ENCODE measurements at regions not wholly inside any gene's neighbourhood (a gene's known extent, or its start where the extent isn't known, plus 50 kb on each side); places are given as distances from the start of the nearest gene placed in this dataset.

DNA sequence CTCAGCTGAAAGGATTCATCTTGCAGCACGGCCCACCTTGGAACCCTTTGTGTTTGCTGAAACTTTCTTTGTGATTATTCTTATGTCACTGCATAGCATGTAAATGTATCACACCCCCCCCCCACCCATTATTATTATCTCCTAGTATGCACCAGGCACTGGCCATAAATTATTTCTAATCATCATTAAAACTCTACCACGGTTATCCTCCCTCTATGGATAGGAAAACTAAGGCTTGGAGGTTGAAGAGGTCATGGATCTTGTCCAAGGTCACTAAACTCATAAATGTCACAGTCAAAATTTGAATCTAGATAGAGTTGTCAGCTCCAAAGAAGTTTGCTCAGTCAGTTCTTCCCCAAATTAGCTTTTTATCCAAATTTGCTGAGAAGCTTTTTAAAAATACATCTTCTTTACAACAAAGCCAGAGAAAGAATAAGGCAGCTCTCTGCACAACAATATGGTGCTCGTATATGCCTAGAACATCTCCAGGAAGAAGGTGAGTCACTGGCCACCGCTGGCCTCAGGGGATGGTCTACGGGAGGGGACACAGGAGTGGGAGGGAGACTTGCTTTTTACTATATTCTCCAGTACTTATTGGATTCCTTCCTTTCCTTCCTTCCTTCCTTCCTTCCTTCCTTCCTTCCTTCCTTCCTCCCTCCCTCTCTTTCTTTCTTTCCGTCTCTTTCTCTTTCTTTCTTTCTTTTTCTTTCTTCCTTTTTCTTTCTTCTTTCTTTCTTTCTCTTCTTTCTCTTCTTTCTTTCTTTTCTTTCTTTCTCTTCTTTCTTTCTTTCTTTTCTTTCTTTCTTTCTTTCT lies 134.5 kb downstream of the VEGFA start (continued):
- TF ChIP-seq, protein P1, sequence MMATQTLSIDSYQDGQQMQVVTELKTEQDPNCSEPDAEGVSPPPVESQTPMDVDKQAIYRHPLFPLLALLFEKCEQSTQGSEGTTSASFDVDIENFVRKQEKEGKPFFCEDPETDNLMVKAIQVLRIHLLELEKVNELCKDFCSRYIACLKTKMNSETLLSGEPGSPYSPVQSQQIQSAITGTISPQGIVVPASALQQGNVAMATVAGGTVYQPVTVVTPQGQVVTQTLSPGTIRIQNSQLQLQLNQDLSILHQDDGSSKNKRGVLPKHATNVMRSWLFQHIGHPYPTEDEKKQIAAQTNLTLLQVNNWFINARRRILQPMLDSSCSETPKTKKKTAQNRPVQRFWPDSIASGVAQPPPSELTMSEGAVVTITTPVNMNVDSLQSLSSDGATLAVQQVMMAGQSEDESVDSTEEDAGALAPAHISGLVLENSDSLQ (IDR thresholded peaks at IDR 0.05) = no peak
- TF ChIP-seq PHB2 (IDR thresholded peaks at IDR 0.05; ENCODE audit: low read depth) = peak; percentile 60; the same call in 1 of the 2 replicates
- TF ChIP-seq, protein P2, sequence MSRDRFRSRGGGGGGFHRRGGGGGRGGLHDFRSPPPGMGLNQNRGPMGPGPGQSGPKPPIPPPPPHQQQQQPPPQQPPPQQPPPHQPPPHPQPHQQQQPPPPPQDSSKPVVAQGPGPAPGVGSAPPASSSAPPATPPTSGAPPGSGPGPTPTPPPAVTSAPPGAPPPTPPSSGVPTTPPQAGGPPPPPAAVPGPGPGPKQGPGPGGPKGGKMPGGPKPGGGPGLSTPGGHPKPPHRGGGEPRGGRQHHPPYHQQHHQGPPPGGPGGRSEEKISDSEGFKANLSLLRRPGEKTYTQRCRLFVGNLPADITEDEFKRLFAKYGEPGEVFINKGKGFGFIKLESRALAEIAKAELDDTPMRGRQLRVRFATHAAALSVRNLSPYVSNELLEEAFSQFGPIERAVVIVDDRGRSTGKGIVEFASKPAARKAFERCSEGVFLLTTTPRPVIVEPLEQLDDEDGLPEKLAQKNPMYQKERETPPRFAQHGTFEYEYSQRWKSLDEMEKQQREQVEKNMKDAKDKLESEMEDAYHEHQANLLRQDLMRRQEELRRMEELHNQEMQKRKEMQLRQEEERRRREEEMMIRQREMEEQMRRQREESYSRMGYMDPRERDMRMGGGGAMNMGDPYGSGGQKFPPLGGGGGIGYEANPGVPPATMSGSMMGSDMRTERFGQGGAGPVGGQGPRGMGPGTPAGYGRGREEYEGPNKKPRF (IDR thresholded peaks at IDR 0.05; ENCODE audit: low read depth, low read length) = no peak
- TF ChIP-seq, protein P3, sequence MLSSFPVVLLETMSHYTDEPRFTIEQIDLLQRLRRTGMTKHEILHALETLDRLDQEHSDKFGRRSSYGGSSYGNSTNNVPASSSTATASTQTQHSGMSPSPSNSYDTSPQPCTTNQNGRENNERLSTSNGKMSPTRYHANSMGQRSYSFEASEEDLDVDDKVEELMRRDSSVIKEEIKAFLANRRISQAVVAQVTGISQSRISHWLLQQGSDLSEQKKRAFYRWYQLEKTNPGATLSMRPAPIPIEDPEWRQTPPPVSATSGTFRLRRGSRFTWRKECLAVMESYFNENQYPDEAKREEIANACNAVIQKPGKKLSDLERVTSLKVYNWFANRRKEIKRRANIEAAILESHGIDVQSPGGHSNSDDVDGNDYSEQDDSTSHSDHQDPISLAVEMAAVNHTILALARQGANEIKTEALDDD (IDR thresholded peaks at IDR 0.05) = 0 out of 2 replicates have a peak, but pooled peaks have one; percentile 20

Data from K562 (cell line).